ENCODE measurements at regions not wholly inside any gene's neighbourhood (a gene's known extent, or its start where the extent isn't known, plus 50 kb on each side); places are given as distances from the start of the nearest gene placed in this dataset.

GRCh38 chrY:16522021-16522420, 1358.0 kb downstream of the CDY2B start:
- H3K4me1 ChIP-seq (ENCODE audit: control insufficient read depth in 4 of 4, insufficient read depth in 4 of 4, low read length in 3 of 4), result no peaks in the 10 kb centered on the region
- no peak overlapping the region for H3K4me3 ChIP-seq (ENCODE audit: low read depth in 1 of 3, low read length in 3 of 3)
- H3K36me3 ChIP-seq (ENCODE audit: control insufficient read depth in 4 of 4, insufficient read depth in 3 of 4, low read depth in 1 of 4, low read length in 3 of 4), result no peaks in the 10 kb centered on the region
- no peak for DNase-seq (ENCODE audit: low spot score)
- H3K9me3 ChIP-seq (ENCODE audit: control insufficient read depth in 4 of 4, low read length in 3 of 4), result no peaks in the 10 kb centered on the region
- no peaks in the 10 kb centered on the region for H3K27me3 ChIP-seq (ENCODE audit: control insufficient read depth in 4 of 4, insufficient read depth in 4 of 4, low read length in 3 of 4)
- no peak overlapping the region for H3K27ac ChIP-seq (ENCODE audit: low read depth in 1 of 2, low read length in 2 of 2)
- TF ChIP-seq YY1 (IDR thresholded peaks at IDR 0.05) (no peak), TAF1 (conservative IDR thresholded peaks at IDR 0.05) (no peak), NR2F2 (IDR thresholded peaks at IDR 0.05) (no peak), HNF4A (conservative IDR thresholded peaks at IDR 0.05) (no peak), EGR1 (IDR thresholded peaks at IDR 0.05; ENCODE audit: low read depth in 2 of 2) (no peak), ATF3 (IDR thresholded peaks at IDR 0.05) (no peak), GABPA (IDR thresholded peaks at IDR 0.05 in 1 of 2, conservative IDR thresholded peaks at IDR 0.05 in 1 of 2) (no peak), HNF4G (IDR thresholded peaks at IDR 0.05) (no peak), FOXA2 (IDR thresholded peaks at IDR 0.05) (no peak), SP1 (IDR thresholded peaks at IDR 0.05) (no peak), JUND (IDR thresholded peaks at IDR 0.05) (no peak), RAD21 (IDR thresholded peaks at IDR 0.05) (no peak)
- TF ChIP-seq, protein P1, sequence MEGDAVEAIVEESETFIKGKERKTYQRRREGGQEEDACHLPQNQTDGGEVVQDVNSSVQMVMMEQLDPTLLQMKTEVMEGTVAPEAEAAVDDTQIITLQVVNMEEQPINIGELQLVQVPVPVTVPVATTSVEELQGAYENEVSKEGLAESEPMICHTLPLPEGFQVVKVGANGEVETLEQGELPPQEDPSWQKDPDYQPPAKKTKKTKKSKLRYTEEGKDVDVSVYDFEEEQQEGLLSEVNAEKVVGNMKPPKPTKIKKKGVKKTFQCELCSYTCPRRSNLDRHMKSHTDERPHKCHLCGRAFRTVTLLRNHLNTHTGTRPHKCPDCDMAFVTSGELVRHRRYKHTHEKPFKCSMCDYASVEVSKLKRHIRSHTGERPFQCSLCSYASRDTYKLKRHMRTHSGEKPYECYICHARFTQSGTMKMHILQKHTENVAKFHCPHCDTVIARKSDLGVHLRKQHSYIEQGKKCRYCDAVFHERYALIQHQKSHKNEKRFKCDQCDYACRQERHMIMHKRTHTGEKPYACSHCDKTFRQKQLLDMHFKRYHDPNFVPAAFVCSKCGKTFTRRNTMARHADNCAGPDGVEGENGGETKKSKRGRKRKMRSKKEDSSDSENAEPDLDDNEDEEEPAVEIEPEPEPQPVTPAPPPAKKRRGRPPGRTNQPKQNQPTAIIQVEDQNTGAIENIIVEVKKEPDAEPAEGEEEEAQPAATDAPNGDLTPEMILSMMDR (IDR thresholded peaks at IDR 0.05; ENCODE audit: low read depth, low read length, missing input control), result no peak
- H3K9ac ChIP-seq (ENCODE audit: low read depth in 1 of 2, low read length in 2 of 2), result no peak overlapping the region

- no peaks in the 10 kb centered on the region for H3K9me3 ChIP-seq (ENCODE audit: control insufficient read depth in 4 of 4, low read length in 3 of 4)
- no peak for DNase-seq (ENCODE audit: low spot score)
- WGBS, result 90% methylated on average over 3 of the region's 3 CpGs
Observed at GRCh38 chrY:16502733-16503214, 1377.2 kb downstream of the CDY2B start.

GRCh38 chrY:16490706-16491105, 1389.3 kb downstream of the CDY2B start:
- no peaks in the 10 kb centered on the region for H3K27me3 ChIP-seq (ENCODE audit: control insufficient read depth in 4 of 4, insufficient read depth in 4 of 4, low read length in 3 of 4)
- no peak overlapping the region for H3K9ac ChIP-seq (ENCODE audit: low read depth in 1 of 2, low read length in 2 of 2)
- no peak overlapping the region for H3K27ac ChIP-seq (ENCODE audit: low read depth in 1 of 2, low read length in 2 of 2)
- DNase-seq (ENCODE audit: low spot score), result no peak
- 73% methylated on average over 3 of the region's 3 CpGs for WGBS
- H3K9me3 ChIP-seq (ENCODE audit: control insufficient read depth in 4 of 4, low read length in 3 of 4), result no peaks in the 10 kb centered on the region
- no peak for TF ChIP-seq REST (IDR thresholded peaks at IDR 0.05)
- TF ChIP-seq GABPA (IDR thresholded peaks at IDR 0.05 in 1 of 2, conservative IDR thresholded peaks at IDR 0.05 in 1 of 2), result no peak
- TF ChIP-seq SP1 (IDR thresholded peaks at IDR 0.05), result no peak
- no peak for TF ChIP-seq MAX (IDR thresholded peaks at IDR 0.05)
- no peak for TF ChIP-seq HNF4A (conservative IDR thresholded peaks at IDR 0.05)
- TF ChIP-seq TAF1 (conservative IDR thresholded peaks at IDR 0.05), result no peak
- TF ChIP-seq FOXA2 (IDR thresholded peaks at IDR 0.05), result no peak
- no peak for TF ChIP-seq RXRA (IDR thresholded peaks at IDR 0.05)
- no peak for TF ChIP-seq EGR1 (IDR thresholded peaks at IDR 0.05; ENCODE audit: low read depth in 2 of 2)
- no peaks in the 10 kb centered on the region for H3K4me1 ChIP-seq (ENCODE audit: control insufficient read depth in 4 of 4, insufficient read depth in 4 of 4, low read length in 3 of 4)
- no peaks in the 10 kb centered on the region for H3K36me3 ChIP-seq (ENCODE audit: control insufficient read depth in 4 of 4, insufficient read depth in 3 of 4, low read depth in 1 of 4, low read length in 3 of 4)
- no peak overlapping the region for H3K4me3 ChIP-seq (ENCODE audit: low read depth in 1 of 3, low read length in 3 of 3)

More at GRCh38 chrY:16502733-16503214, 1377.2 kb downstream of the CDY2B start:
- H3K4me3 ChIP-seq (ENCODE audit: low read depth in 1 of 3, low read length in 3 of 3), result no peak overlapping the region
- no peaks in the 10 kb centered on the region for H3K4me1 ChIP-seq (ENCODE audit: control insufficient read depth in 4 of 4, insufficient read depth in 4 of 4, low read length in 3 of 4)
- H3K27ac ChIP-seq (ENCODE audit: low read depth in 1 of 2, low read length in 2 of 2), result no peak overlapping the region
- no peak overlapping the region for H3K9ac ChIP-seq (ENCODE audit: low read depth in 1 of 2, low read length in 2 of 2)
- H3K27me3 ChIP-seq (ENCODE audit: control insufficient read depth in 4 of 4, insufficient read depth in 4 of 4, low read length in 3 of 4), result no peaks in the 10 kb centered on the region
- no peaks in the 10 kb centered on the region for H3K36me3 ChIP-seq (ENCODE audit: control insufficient read depth in 4 of 4, insufficient read depth in 3 of 4, low read depth in 1 of 4, low read length in 3 of 4)
- TF ChIP-seq HNF4G (IDR thresholded peaks at IDR 0.05) (no peak), RXRA (IDR thresholded peaks at IDR 0.05) (no peak), SP1 (IDR thresholded peaks at IDR 0.05) (no peak)

Measured in liver (tissue), 8 donors.